NCI-H1048 (cell line): ENCODE measurements at regions not wholly inside any gene's neighbourhood (a gene's known extent, or its start where the extent isn't known, plus 50 kb on each side); places are given as distances from the start of the nearest gene placed in this dataset.

Experiments
- DNase-seq: peaks from one replicate; lab custom pipeline; 2025; lab: John Stamatoyannopoulos, UW

GRCh38 chr16:79369796-79370195 is 230.7 kb downstream of the MAF start:
- DNase-seq, result no peak

GRCh38 chr16:79367822-79368221 is 232.7 kb downstream of the MAF start:
- no peak for DNase-seq

- no peak for DNase-seq
Observed at GRCh38 chr16:79366635-79367034, 233.9 kb downstream of the MAF start.

- DNase-seq, result no peak
Observed at GRCh38 chr16:79365702-79366101, 234.8 kb downstream of the MAF start.

GRCh38 chr16:79363484-79363883 is 237.1 kb downstream of the MAF start:
- no peak for DNase-seq

GRCh38 chr16:79363035-79363434 is 237.5 kb downstream of the MAF start:
- DNase-seq, result no peak

GRCh38 chr16:79362300-79362970 is 238.1 kb downstream of the MAF start:
- no peak for DNase-seq

- DNase-seq, result no peak
Observed at GRCh38 chr16:79361132-79361751, 239.3 kb downstream of the MAF start.

GRCh38 chr16:79360267-79360666 is 240.3 kb downstream of the MAF start:
- DNase-seq, result no peak

- no peak for DNase-seq
Observed at GRCh38 chr16:79359082-79359481, 241.5 kb downstream of the MAF start.

- DNase-seq, result no peak
Observed at GRCh38 chr16:79358188-79358587, 242.3 kb downstream of the MAF start.

- DNase-seq, result no peak
Observed at GRCh38 chr16:79355600-79356358, 244.8 kb downstream of the MAF start.

- no peak for DNase-seq
Observed at GRCh38 chr16:79351927-79352326, 248.6 kb downstream of the MAF start.

GRCh38 chr16:79349803-79350202 is 250.7 kb downstream of the MAF start:
- no peak for DNase-seq

GRCh38 chr16:79348521-79349306 is 251.8 kb downstream of the MAF start:
- DNase-seq, result no peak

- no peak for DNase-seq
Observed at GRCh38 chr16:79347277-79347676, 253.3 kb downstream of the MAF start.

- no peak for DNase-seq
Observed at GRCh38 chr16:79339863-79340262, 260.7 kb downstream of the MAF start.

GRCh38 chr16:79337906-79338305 is 262.6 kb downstream of the MAF start:
- no peak for DNase-seq

- DNase-seq, result no peak
Observed at GRCh38 chr16:79336437-79337229, 263.9 kb downstream of the MAF start.

GRCh38 chr16:79334127-79334526 is 266.4 kb downstream of the MAF start:
- no peak for DNase-seq

GRCh38 chr16:79331066-79331465 is 269.5 kb downstream of the MAF start:
- no peak for DNase-seq

GRCh38 chr16:79329967-79330366 is 270.6 kb downstream of the MAF start:
- no peak for DNase-seq
